ENCODE measurements at regions not wholly inside any gene's neighbourhood (a gene's known extent, or its start where the extent isn't known, plus 50 kb on each side); places are given as distances from the start of the nearest gene placed in this dataset.
"Not testable (repeated sequence)": the region's sequence is repeated elsewhere in the genome, so short reads cannot be mapped to it uniquely, and the experiment has no call there.

DNA sequence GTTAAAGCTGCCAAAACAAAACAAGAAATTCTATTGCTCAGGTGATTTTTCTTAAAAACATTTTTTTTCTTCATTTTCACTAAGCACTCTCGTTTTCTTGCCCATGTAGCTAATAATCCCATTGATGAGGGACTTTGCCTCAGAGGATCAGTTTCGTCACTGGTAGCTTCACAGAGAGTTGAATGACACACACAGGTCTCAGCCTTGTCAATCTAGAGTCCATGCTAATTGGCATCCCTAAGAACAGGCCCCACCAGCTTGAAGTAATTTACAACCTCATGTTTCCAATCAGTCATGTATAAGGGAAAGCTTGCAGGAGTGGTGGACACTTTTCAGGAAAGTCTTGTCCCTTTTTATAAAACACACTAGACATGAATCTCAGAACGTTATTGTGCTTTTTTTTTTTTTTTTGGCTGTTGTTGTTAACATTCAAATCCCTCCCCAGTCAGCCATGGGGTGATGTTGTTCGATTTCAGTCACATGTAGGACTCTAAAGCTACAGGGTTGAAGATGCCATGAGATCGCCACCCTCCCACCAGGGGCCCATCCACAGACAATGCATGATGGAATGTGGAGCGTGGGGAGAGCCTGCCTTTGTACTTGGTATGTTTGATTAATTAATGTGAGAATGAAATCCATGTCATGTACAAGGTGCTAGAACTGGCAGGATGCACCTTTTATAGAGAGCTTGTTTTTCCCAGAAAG is 232.4 kb upstream of the FZD8 start:
- H3K27ac Mint-ChIP-seq = peak overlapping the region; percentile 69
- H3K4me3 Mint-ChIP-seq = no peak overlapping the region
- peaks cover 42% of the 10 kb centered on the region for H3K4me1 Mint-ChIP-seq (ENCODE audit: unreplicated experiment)
- TF ChIP-seq, protein P1, sequence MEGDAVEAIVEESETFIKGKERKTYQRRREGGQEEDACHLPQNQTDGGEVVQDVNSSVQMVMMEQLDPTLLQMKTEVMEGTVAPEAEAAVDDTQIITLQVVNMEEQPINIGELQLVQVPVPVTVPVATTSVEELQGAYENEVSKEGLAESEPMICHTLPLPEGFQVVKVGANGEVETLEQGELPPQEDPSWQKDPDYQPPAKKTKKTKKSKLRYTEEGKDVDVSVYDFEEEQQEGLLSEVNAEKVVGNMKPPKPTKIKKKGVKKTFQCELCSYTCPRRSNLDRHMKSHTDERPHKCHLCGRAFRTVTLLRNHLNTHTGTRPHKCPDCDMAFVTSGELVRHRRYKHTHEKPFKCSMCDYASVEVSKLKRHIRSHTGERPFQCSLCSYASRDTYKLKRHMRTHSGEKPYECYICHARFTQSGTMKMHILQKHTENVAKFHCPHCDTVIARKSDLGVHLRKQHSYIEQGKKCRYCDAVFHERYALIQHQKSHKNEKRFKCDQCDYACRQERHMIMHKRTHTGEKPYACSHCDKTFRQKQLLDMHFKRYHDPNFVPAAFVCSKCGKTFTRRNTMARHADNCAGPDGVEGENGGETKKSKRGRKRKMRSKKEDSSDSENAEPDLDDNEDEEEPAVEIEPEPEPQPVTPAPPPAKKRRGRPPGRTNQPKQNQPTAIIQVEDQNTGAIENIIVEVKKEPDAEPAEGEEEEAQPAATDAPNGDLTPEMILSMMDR (conservative IDR thresholded peaks at IDR 0.05) = no peak
- H3K9me3 Mint-ChIP-seq = no peaks in the 10 kb centered on the region
- DNase-seq (ENCODE audit: extremely low spot score, unreplicated experiment) = no peak
- peaks cover 3% of the 10 kb centered on the region for H3K27me3 Mint-ChIP-seq
- no peaks in the 10 kb centered on the region for H3K36me3 Mint-ChIP-seq

DNA sequence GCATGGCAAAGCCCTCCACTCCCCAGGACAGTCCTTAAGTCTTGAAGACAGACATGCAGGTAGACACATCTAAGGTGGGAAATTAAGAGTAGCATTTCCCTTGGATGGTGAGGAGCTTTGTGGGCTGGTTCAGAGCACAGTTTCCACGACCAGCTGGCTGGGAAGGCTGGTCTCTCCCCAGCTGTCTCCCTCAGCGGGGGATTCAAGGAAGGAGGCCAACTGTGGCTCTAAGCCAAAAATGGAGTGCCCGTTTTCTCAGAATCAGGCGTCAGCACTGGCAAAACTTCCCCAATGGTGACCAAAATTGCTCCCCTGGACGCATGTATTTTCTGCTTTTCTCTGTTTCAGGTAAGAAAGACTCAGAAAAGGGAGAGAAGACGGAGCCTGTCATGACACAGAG is 230.6 kb upstream of the FZD8 start:
- DNase-seq (ENCODE audit: extremely low spot score, unreplicated experiment) = no peak
- H3K36me3 Mint-ChIP-seq = no peaks in the 10 kb centered on the region
- no peak overlapping the region for H3K4me3 Mint-ChIP-seq
- TF ChIP-seq, protein P1 (conservative IDR thresholded peaks at IDR 0.05) = no peak
- no peaks in the 10 kb centered on the region for H3K9me3 Mint-ChIP-seq
- peaks cover 42% of the 10 kb centered on the region for H3K4me1 Mint-ChIP-seq (ENCODE audit: unreplicated experiment)
- no peak overlapping the region for H3K27ac Mint-ChIP-seq
- H3K27me3 Mint-ChIP-seq = peaks cover 3% of the 10 kb centered on the region

GRCh38 chr10:35870665-35871310 is 228.7 kb upstream of the FZD8 start:
- peaks cover 36% of the 10 kb centered on the region for H3K4me1 Mint-ChIP-seq (ENCODE audit: unreplicated experiment)

GRCh38 chr10:35858676-35859283 is 216.7 kb upstream of the FZD8 start:
- not testable (repeated sequence) for H3K4me1 Mint-ChIP-seq (ENCODE audit: unreplicated experiment)

More at GRCh38 chr10:35870665-35871310, 228.7 kb upstream of the FZD8 start:
- no peak for DNase-seq (ENCODE audit: extremely low spot score, unreplicated experiment)
- Mint-ChIP-seq H3K36me3 (no peaks in the 10 kb centered on the region), H3K27ac (no peak overlapping the region), H3K9me3 (no peaks in the 10 kb centered on the region), H3K27me3 (peaks cover 3% of the 10 kb centered on the region), H3K4me3 (no peak overlapping the region)
- TF ChIP-seq, protein P1 (conservative IDR thresholded peaks at IDR 0.05) = no peak

DNA sequence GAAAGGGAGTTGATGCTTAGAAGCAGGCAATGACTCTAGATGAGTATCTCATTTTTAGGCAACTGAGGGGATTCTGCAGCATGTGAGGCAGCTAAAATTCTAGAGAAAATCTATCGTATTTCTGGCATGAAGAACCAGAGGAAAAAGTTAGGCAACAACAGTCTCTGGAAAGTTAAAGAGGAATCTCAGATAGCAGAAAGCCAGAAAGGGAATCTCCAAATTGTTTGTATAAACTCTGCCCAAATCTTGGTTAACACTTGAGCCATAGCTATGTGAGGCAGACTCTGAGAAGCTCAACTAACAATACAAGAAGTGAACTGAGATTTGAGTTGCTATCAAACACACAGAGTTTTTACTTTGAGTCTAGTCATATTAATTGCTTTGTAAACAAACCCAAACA is 215.8 kb upstream of the FZD8 start:
- Mint-ChIP-seq H3K36me3 (no peaks in the 10 kb centered on the region), H3K4me3 (peak overlapping the region; percentile 60), H3K27me3 (no peaks in the 10 kb centered on the region)

More at GRCh38 chr10:35858676-35859283, 216.7 kb upstream of the FZD8 start:
- not testable (repeated sequence) for H3K27ac Mint-ChIP-seq; H3K9me3 Mint-ChIP-seq; DNase-seq (ENCODE audit: extremely low spot score, unreplicated experiment); H3K36me3 Mint-ChIP-seq; H3K27me3 Mint-ChIP-seq
- H3K4me3 Mint-ChIP-seq = peak overlapping the region; percentile 76

More for the DNA sequence above, 215.8 kb upstream of the FZD8 start:
- H3K27ac Mint-ChIP-seq = no peak overlapping the region
- peaks cover 10% of the 10 kb centered on the region for H3K4me1 Mint-ChIP-seq (ENCODE audit: unreplicated experiment)
- DNase-seq (ENCODE audit: extremely low spot score, unreplicated experiment) = no peak
- peaks cover 4% of the 10 kb centered on the region for H3K9me3 Mint-ChIP-seq
- TF ChIP-seq, protein P1 (conservative IDR thresholded peaks at IDR 0.05) = no peak

Measured in type B pancreatic cell (in vitro differentiated cells).